Endothelial cell of umbilical vein (primary cell): ENCODE measurements at regions not wholly inside any gene's neighbourhood (a gene's known extent, or its start where the extent isn't known, plus 50 kb on each side); places are given as distances from the start of the nearest gene placed in this dataset.
"Not testable (repeated sequence)": the region's sequence is repeated elsewhere in the genome, so short reads cannot be mapped to it uniquely, and the experiment has no call there.

Experiments
- EZH2 ChIP-seq: IDR thresholded peaks from 2 replicates; pipeline ENCODE4 v1.6.1; 2012; ENCODE audit warnings: borderline replicate concordance, low read depth, mild to moderate bottlenecking, moderate library complexity, low read length, inconsistent platforms; ENCODE audit not compliant: severe bottlenecking
- GATA2 ChIP-seq: IDR thresholded peaks from 2 replicates; pipeline ENCODE4 v1.7.0; 2011; ENCODE audit warnings: low read depth, mild to moderate bottlenecking, moderate library complexity, mixed read lengths, low read length; ENCODE audit not compliant: insufficient read length, insufficient read depth
- JUN ChIP-seq: IDR thresholded peaks from 2 replicates; pipeline ENCODE4 v1.6.1; 2011; ENCODE audit warnings: borderline replicate concordance, low read depth; ENCODE audit not compliant: insufficient read length, insufficient read depth
- MYC ChIP-seq: IDR thresholded peaks from one replicate; pipeline ENCODE4 v1.6.1; 2011; ENCODE audit warnings: mild to moderate bottlenecking, low read depth, low read length
- POLR2A ChIP-seq: IDR thresholded peaks from 2 replicates; pipeline ENCODE4 v1.6.1; 2012; ENCODE audit warnings: low read depth, mild to moderate bottlenecking, control low read depth, low read length
- POLR2AphosphoS5 ChIP-seq: IDR thresholded peaks from 2 replicates; pipeline ENCODE4 v1.6.1; 2012; ENCODE audit warnings: low read depth, mild to moderate bottlenecking, control low read depth, low read length, moderate library complexity; ENCODE audit not compliant: insufficient read depth
- TF ChIP-seq, protein P1 (sequence below), 2 donors: IDR thresholded peaks; 1 replicate in 1 of 2; 2 replicates in 1 of 2; pipeline ENCODE4 v1.5.1; 2011; ENCODE audit warnings: low read length in 2 of 2, mild to moderate bottlenecking in 2 of 2, moderate library complexity in 2 of 2, control low read depth in 1 of 2, inconsistent platforms in 1 of 2, low read depth in 1 of 2; ENCODE audit not compliant: insufficient read depth in 1 of 2; ENCODE audit errors: extremely low read depth in 1 of 2
- TF ChIP-seq, protein P2 (sequence below): IDR thresholded peaks from 2 replicates; pipeline ENCODE4 v1.6.1; 2011; ENCODE audit not compliant: insufficient read depth, insufficient read length

DNA sequence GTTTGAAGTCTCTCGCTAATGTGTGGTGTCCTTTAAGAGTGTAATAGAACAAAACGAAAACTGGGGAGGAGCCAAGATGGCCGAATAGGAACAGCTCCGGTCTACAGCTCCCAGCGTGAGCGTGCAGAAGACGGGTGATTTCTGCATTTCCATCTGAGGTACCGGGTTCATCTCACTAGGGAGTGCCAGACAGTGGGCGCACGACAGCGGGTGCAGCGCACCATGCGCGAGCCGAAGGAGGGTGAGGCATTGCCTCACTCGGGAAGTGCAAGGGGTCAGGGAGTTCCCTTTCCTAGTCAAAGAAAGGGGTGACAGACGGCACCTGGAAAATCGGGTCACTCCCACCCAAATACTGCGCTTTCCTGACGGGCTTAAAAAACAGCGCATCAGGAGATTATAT, 661.2 kb upstream of the HS3ST1 start:
- not testable (repeated sequence) for TF ChIP-seq EZH2, POLR2AphosphoS5, POLR2A, GATA2, MYC, JUN
- TF ChIP-seq, protein P1, sequence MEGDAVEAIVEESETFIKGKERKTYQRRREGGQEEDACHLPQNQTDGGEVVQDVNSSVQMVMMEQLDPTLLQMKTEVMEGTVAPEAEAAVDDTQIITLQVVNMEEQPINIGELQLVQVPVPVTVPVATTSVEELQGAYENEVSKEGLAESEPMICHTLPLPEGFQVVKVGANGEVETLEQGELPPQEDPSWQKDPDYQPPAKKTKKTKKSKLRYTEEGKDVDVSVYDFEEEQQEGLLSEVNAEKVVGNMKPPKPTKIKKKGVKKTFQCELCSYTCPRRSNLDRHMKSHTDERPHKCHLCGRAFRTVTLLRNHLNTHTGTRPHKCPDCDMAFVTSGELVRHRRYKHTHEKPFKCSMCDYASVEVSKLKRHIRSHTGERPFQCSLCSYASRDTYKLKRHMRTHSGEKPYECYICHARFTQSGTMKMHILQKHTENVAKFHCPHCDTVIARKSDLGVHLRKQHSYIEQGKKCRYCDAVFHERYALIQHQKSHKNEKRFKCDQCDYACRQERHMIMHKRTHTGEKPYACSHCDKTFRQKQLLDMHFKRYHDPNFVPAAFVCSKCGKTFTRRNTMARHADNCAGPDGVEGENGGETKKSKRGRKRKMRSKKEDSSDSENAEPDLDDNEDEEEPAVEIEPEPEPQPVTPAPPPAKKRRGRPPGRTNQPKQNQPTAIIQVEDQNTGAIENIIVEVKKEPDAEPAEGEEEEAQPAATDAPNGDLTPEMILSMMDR (IDR thresholded peaks at IDR 0.05; ENCODE audit: extremely low read depth in 1 of 2, insufficient read depth in 1 of 2, low read depth in 1 of 2, low read length in 2 of 2) = not testable (repeated sequence)
- TF ChIP-seq, protein P2, sequence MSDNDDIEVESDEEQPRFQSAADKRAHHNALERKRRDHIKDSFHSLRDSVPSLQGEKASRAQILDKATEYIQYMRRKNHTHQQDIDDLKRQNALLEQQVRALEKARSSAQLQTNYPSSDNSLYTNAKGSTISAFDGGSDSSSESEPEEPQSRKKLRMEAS = not testable (repeated sequence)
